Aorta (tissue), 5 donors: ENCODE measurements at regions not wholly inside any gene's neighbourhood (a gene's known extent, or its start where the extent isn't known, plus 50 kb on each side); places are given as distances from the start of the nearest gene placed in this dataset.

Source experiments
- ATAC-seq: fragments of 200-7000 bp; cut with Tn5 transposase; one replicate; pipeline ENCODE4 v1.9.1; 2022; ENCODE audit warnings: moderate library complexity; ENCODE audit not compliant: low FRiP score
- DNase-seq, 2 donors: peaks; one replicate each; pipeline ENCODE4 v3.0.0-alpha.2; 2020
- H3K27ac ChIP-seq, 2 donors: one replicate each; pipeline ENCODE4 v1.5.1; 2013; ENCODE audit warnings: low read length in 2 of 2, mild to moderate bottlenecking in 2 of 2, moderate library complexity in 2 of 2, control low read depth in 1 of 2, inconsistent platforms in 1 of 2, low read depth in 1 of 2
- H3K27me3 ChIP-seq, 2 donors: one replicate each; pipeline ENCODE4 v1.6.1; 2013; ENCODE audit warnings: control low read depth in 1 of 2, low read length in 1 of 2, mild to moderate bottlenecking in 1 of 2, moderate library complexity in 1 of 2; ENCODE audit not compliant: insufficient read depth in 2 of 2, control insufficient read depth in 1 of 2
- H3K36me3 ChIP-seq, 2 donors: one replicate each; pipeline ENCODE4 v1.6.1; 2013; ENCODE audit warnings: control low read depth in 1 of 2, low read length in 1 of 2, mild to moderate bottlenecking in 1 of 2; ENCODE audit not compliant: insufficient read depth in 2 of 2, control insufficient read depth in 1 of 2
- H3K4me1 ChIP-seq, 2 donors: one replicate each; pipeline ENCODE4 v1.6.1; 2013; ENCODE audit warnings: low read length in 2 of 2, control low read depth in 1 of 2, mild to moderate bottlenecking in 1 of 2, moderate library complexity in 1 of 2; ENCODE audit not compliant: insufficient read depth in 2 of 2, control insufficient read depth in 1 of 2
- H3K4me3 ChIP-seq, 2 donors: one replicate each; pipeline ENCODE4 v1.5.1; 2013; ENCODE audit warnings: low read length in 2 of 2, control low read depth in 1 of 2, mild to moderate bottlenecking in 1 of 2
- H3K9me3 ChIP-seq: one replicate; pipeline ENCODE4 v1.6.1; 2013; ENCODE audit warnings: mild to moderate bottlenecking, low read length; ENCODE audit not compliant: control insufficient read depth
- WGBS, 2 donors: extraction: QIAGEN DNeasy Blood & Tissue Kit; methylation state at CpG; one replicate each; pipeline ENCODE4 v1.1.7; 2013; 5-methylcytosine and 5-hydroxymethylcytosine counted together
- intact Hi-C, 2 donors: fragments of 100-400 bp; cut with DNase I; formaldehyde crosslinking; loops; one replicate each; pipeline versions ENCODE4 v1.14.2 to v1.15.0; 2022
- donor health status: healthy with polysubstance abuse.
- donor health status: Bipolar disorder and iron deficiency.
- donor health status: DM: no; HTN: no; CAD: no.
- donor health status: DM: no; HTN: no; CAD: no.
- donor health status: DM: yes; HTN: yes; CAD: no.

DNA sequence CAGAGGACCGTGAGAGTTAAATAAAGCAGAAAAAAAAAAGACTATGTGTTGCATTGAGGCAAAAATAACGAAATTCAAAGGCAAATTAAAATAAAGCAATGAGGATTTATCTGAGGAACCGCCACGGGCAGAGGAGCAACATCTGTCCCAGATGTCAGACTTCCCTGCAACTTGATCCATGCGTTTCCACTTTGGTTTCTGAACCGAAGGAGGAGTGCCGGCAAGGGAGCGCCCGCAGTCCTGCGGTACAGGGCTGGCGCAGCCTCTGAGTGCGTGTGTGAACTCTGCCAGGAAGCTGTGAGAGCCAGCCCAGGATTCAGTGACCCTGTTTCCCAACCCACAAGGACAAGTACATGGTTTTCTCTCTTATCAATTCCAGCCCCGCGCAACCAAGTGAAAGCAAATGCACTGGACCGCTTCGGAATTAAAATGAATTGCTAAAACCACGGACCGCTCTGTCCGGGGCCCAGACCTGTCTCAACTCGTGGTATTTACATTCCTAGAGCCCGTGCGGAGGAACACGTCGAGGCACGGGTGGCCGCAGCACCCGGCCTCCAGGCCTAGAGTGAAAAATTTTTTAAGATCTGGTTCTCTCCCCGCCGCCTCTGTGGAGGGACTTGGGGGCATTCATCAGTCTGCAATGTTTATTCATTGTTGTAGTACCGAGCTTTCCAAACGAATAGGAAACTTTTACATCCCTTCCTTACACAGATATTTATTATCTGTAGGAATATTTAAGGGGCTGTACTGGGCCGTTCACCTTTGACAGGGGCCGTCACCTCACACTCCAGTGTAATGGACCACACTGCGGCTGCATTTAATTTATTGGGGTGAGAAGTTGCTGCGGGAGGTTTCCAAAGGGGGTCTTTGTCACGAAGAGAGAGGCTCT is 291.5 kb upstream of the NFE2L3 start:
- H3K4me1 ChIP-seq, result no peaks in the 10 kb centered on the region
- peaks cover 0 to 4% of the 10 kb centered on the region in 2 donors for H3K27me3 ChIP-seq
- H3K36me3 ChIP-seq, result no peaks in the 10 kb centered on the region
- H3K27ac ChIP-seq, result no peak overlapping the region
- H3K4me3 ChIP-seq, result no peak overlapping the region
- DNase-seq, result no peak
- H3K9me3 ChIP-seq, result no peaks in the 10 kb centered on the region
- no peak for ATAC-seq
- WGBS, 2 donors, result 25 to 31% methylated on average over 36 of the region's 36 CpGs
- intact Hi-C loops, result loop anchor here in 1 of 2 donors (10.0 kb wide), 2 partner anchors 504 to 994 kb away; no protein-coding TSS in a partner anchor

- H3K4me1 ChIP-seq, result no peaks in the 10 kb centered on the region
- no peak overlapping the region for H3K27ac ChIP-seq
- H3K9me3 ChIP-seq, result peaks cover under 1% of the 10 kb centered on the region
- WGBS, 2 donors, result 33 to 38% methylated on average over 7 of the region's 7 CpGs
- DNase-seq (no peak), ATAC-seq (no peak)
- intact Hi-C loops, result loop anchor here in 1 of 2 donors (10.0 kb wide), 2 partner anchors 504 to 994 kb away; no protein-coding TSS in a partner anchor
- H3K4me3 ChIP-seq, result no peak overlapping the region
- peaks cover 0 to 4% of the 10 kb centered on the region in 2 donors for H3K27me3 ChIP-seq
- H3K36me3 ChIP-seq, result no peaks in the 10 kb centered on the region
These were observed 290.9 kb upstream of the NFE2L3 start for GRCh38 chr7:25861164-25861496.

GRCh38 chr7:25861601-25862260 is 290.3 kb upstream of the NFE2L3 start:
- Histone ChIP-seq H3K4me3 (no peak overlapping the region), H3K27ac (no peak overlapping the region)
- intact Hi-C loops, result loop anchor here in 1 of 2 donors (10.0 kb wide), 2 partner anchors 503 to 993 kb away; no protein-coding TSS in a partner anchor

GRCh38 chr7:25862261-25863004 is 289.6 kb upstream of the NFE2L3 start:
- H3K4me1 ChIP-seq, result no peaks in the 10 kb centered on the region
- peaks cover 2% of the 10 kb centered on the region for H3K9me3 ChIP-seq
- 4 to 5% methylated on average over 38 to 45 of the region's 45 CpGs for WGBS, 2 donors
- H3K27ac ChIP-seq, result no peak overlapping the region
- H3K36me3 ChIP-seq, result no peaks in the 10 kb centered on the region
- intact Hi-C loops, result loop anchor here in 1 of 2 donors (1.0 to 10.0 kb wide), 3 partner anchors 339 to 992 kb away; partner anchors contain the start of gene CBX3
- H3K27me3 ChIP-seq, result peaks cover 0 to 4% of the 10 kb centered on the region in 2 donors
- DNase-seq (peak; percentile 95 to 100), ATAC-seq (peak; percentile 97)
- no peak overlapping the region for H3K4me3 ChIP-seq

More at GRCh38 chr7:25861601-25862260, 290.3 kb upstream of the NFE2L3 start:
- no peak for DNase-seq
- Histone ChIP-seq H3K4me1 (no peaks in the 10 kb centered on the region), H3K9me3 (peaks cover 2% of the 10 kb centered on the region), H3K36me3 (no peaks in the 10 kb centered on the region), H3K27me3 (peaks cover 0 to 4% of the 10 kb centered on the region in 2 donors)
- WGBS, 2 donors, result 17 to 18% methylated on average over 15 of the region's 15 CpGs
- ATAC-seq, result no peak

- WGBS, 2 donors, result 14% methylated on average over 13 of the region's 13 CpGs
- ATAC-seq (no peak), DNase-seq (no peak)
- Histone ChIP-seq H3K27ac (no peak overlapping the region), H3K36me3 (no peaks in the 10 kb centered on the region), H3K27me3 (peaks cover 0 to 4% of the 10 kb centered on the region in 2 donors), H3K4me3 (no peak overlapping the region), H3K9me3 (peaks cover 2% of the 10 kb centered on the region), H3K4me1 (no peaks in the 10 kb centered on the region)
- intact Hi-C loops, result loop anchor here in 1 of 2 donors (1.0 to 10.0 kb wide), 3 partner anchors 338 to 992 kb away; partner anchors contain the start of gene CBX3
These were observed 288.8 kb upstream of the NFE2L3 start for GRCh38 chr7:25863005-25863728.

DNA sequence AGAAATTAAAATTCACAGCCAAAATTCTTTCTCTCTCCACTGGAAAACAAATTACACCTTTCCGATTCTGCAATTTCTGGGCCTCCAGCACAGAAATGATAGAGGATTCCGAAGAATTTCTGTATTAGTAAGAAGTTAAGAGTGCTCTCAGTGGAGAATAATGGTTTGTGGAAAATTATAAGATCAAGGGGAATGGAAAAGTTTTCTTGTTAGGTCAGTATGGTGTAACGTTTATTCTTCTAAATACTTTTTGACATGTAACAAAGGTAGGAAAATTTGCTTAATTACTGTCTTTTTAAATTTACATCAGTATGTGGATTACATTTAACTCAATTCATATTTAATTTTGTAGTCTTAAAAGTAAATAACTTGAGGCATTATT is 288.3 kb upstream of the NFE2L3 start:
- 21 to 23% methylated on average over 3 of the region's 3 CpGs for WGBS, 2 donors
- no peak for ATAC-seq
- Histone ChIP-seq H3K36me3 (no peaks in the 10 kb centered on the region), H3K9me3 (peaks cover 2% of the 10 kb centered on the region), H3K27ac (no peak overlapping the region), H3K4me3 (no peak overlapping the region), H3K27me3 (peaks cover 0 to 4% of the 10 kb centered on the region in 2 donors), H3K4me1 (no peaks in the 10 kb centered on the region)
- DNase-seq, result no peak
- intact Hi-C loops, result loop anchor here in 1 of 2 donors (1.0 to 10.0 kb wide), 3 partner anchors 338 to 991 kb away; partner anchors contain the start of gene CBX3

GRCh38 chr7:25864511-25864910 is 287.5 kb upstream of the NFE2L3 start:
- H3K9me3 ChIP-seq, result peaks cover 2% of the 10 kb centered on the region
- no peak overlapping the region for H3K27ac ChIP-seq
- no peak overlapping the region for H3K4me3 ChIP-seq
- intact Hi-C loops, result loop anchor here in 1 of 2 donors (10.0 kb wide), 2 partner anchors 500 to 990 kb away; no protein-coding TSS in a partner anchor
- H3K4me1 ChIP-seq, result no peaks in the 10 kb centered on the region
- no peaks in the 10 kb centered on the region for H3K36me3 ChIP-seq
- peaks cover 0 to 4% of the 10 kb centered on the region in 2 donors for H3K27me3 ChIP-seq
- no peak for ATAC-seq
- DNase-seq, result no peak
- 53 to 56% methylated on average over 1 of the region's 1 CpG for WGBS, 2 donors
